ENCODE measurements at regions not wholly inside any gene's neighbourhood (a gene's known extent, or its start where the extent isn't known, plus 50 kb on each side); places are given as distances from the start of the nearest gene placed in this dataset.

DNA sequence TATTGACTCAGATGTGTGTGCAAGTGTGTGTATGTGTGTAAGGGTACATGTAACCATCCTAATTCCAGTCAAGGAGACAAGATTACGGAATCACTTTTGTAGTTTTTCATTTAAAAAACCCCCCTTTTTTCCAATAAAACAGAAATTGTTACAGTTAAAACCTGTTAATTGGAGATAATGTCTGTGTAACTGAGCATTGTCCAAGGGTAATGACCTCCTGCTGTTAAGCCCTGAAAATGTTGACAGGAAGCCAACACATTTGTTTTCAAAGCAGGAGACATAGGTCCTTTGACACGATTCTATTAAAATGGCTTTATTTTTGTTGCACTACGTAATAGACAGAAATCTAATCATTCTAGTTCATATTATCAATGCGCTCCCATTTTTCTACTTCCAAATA is 457.3 kb upstream of the ARRDC3 start:
- DNase-seq (no peak), ATAC-seq (ENCODE audit: low read depth) (no peak)
- no CpG with 5 or more reads among the region's 4 CpGs for WGBS (ENCODE audit: insufficient coverage)
- Histone ChIP-seq H2AFZ (ENCODE audit: insufficient read depth, low read depth, low read length, poor library complexity, severe bottlenecking) (no peak overlapping the region), H3K4me2 (replicated peaks; ENCODE audit: low read depth, low read length, poor library complexity, severe bottlenecking) (no peak overlapping the region), H3K9ac (ENCODE audit: low read length) (no peak overlapping the region), H3K27me3 (replicated peaks in 1 of 4; ENCODE audit: control extremely low read depth in 1 of 4, control insufficient read depth in 3 of 4, insufficient read depth in 4 of 4, low read length in 3 of 4) (no peaks in the 10 kb centered on the region), H3K4me3 (ENCODE audit: control extremely low read depth in 1 of 5, extremely low read depth in 1 of 5, insufficient read depth in 1 of 5, low read depth in 2 of 5, low read length in 4 of 5) (no peak overlapping the region), H3K9me3 (ENCODE audit: control extremely low read depth in 1 of 3, control insufficient read depth in 2 of 3, insufficient read depth in 1 of 3, low read length in 2 of 3) (peaks cover 0 to 3% (median 0%) of the 10 kb centered on the region in 3 donors), H3K36me3 (replicated peaks in 1 of 2; ENCODE audit: control extremely low read depth in 1 of 2, control insufficient read depth in 1 of 2, extremely low read depth in 1 of 2, insufficient read depth in 2 of 2, low read length in 1 of 2) (no peaks in the 10 kb centered on the region), H4K20me1 (ENCODE audit: control insufficient read depth, insufficient read depth, low read length, poor library complexity, severe bottlenecking) (no peaks in the 10 kb centered on the region), H3K4me1 (ENCODE audit: control insufficient read depth in 2 of 2, insufficient read depth in 2 of 2, low read length in 2 of 2) (no peaks in the 10 kb centered on the region), H3K27ac (ENCODE audit: low read length in 2 of 2) (no peak overlapping the region), H3K79me2 (ENCODE audit: control insufficient read depth, insufficient read depth, low read length) (no peaks in the 10 kb centered on the region)
- Mint-ChIP-seq H3K4me1 (no peaks in the 10 kb centered on the region), H3K27ac (no peak overlapping the region), H3K9me3 (ENCODE audit: insufficient read depth) (no peaks in the 10 kb centered on the region), H3K4me3 (no peak overlapping the region), H3K27me3 (no peaks in the 10 kb centered on the region)
- TF ChIP-seq, protein P1, sequence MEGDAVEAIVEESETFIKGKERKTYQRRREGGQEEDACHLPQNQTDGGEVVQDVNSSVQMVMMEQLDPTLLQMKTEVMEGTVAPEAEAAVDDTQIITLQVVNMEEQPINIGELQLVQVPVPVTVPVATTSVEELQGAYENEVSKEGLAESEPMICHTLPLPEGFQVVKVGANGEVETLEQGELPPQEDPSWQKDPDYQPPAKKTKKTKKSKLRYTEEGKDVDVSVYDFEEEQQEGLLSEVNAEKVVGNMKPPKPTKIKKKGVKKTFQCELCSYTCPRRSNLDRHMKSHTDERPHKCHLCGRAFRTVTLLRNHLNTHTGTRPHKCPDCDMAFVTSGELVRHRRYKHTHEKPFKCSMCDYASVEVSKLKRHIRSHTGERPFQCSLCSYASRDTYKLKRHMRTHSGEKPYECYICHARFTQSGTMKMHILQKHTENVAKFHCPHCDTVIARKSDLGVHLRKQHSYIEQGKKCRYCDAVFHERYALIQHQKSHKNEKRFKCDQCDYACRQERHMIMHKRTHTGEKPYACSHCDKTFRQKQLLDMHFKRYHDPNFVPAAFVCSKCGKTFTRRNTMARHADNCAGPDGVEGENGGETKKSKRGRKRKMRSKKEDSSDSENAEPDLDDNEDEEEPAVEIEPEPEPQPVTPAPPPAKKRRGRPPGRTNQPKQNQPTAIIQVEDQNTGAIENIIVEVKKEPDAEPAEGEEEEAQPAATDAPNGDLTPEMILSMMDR (IDR thresholded peaks at IDR 0.05) = no peak
- no peak for TF ChIP-seq EZH2 (IDR thresholded peaks at IDR 0.05; ENCODE audit: borderline replicate concordance, insufficient read depth, low read depth, low read length, poor library complexity, severe bottlenecking)
- ChIA-PET CTCF (no interaction called here), POLR2A (no interaction called here)
- intact Hi-C loops (cut with micrococcal nuclease) = no loop called here

DNA sequence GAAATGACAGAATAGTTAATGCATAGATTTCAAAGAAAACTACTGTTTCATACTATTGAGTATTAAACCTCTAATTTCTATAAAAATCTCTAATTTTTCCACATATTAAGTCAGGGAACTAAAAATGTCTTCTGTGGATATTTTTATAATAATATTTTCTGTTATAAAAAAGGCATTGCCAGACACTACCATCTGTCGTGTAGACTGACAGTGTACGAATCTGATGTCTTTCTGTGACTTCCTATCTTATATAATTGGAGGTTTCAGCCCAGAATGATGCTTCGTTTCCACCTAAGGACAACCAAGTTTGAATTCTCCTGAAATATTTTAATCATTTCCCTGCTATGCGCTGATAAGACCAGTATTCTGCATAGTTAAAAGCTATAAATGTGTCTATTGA is 456.6 kb upstream of the ARRDC3 start:
- no peaks in the 10 kb centered on the region for H3K36me3 ChIP-seq (replicated peaks in 1 of 2; ENCODE audit: control extremely low read depth in 1 of 2, control insufficient read depth in 1 of 2, extremely low read depth in 1 of 2, insufficient read depth in 2 of 2, low read length in 1 of 2)
- Mint-ChIP-seq H3K4me1 (no peaks in the 10 kb centered on the region), H3K27ac (no peak overlapping the region), H3K4me3 (no peak overlapping the region), H3K27me3 (no peaks in the 10 kb centered on the region), H3K9me3 (ENCODE audit: insufficient read depth) (no peaks in the 10 kb centered on the region)
- CTCF ChIA-PET = no interaction called here
- no peak overlapping the region for H3K27ac ChIP-seq (ENCODE audit: low read length in 2 of 2)
- intact Hi-C loops (cut with micrococcal nuclease) = no loop called here
- H3K9me3 ChIP-seq (ENCODE audit: control extremely low read depth in 1 of 3, control insufficient read depth in 2 of 3, insufficient read depth in 1 of 3, low read length in 2 of 3) = peaks cover 0 to 3% (median 0%) of the 10 kb centered on the region in 3 donors
- no peak overlapping the region for H3K4me2 ChIP-seq (replicated peaks; ENCODE audit: low read depth, low read length, poor library complexity, severe bottlenecking)
- H3K4me1 ChIP-seq (ENCODE audit: control insufficient read depth in 2 of 2, insufficient read depth in 2 of 2, low read length in 2 of 2) = no peaks in the 10 kb centered on the region
- no CpG with 5 or more reads among the region's 4 CpGs for WGBS (ENCODE audit: insufficient coverage)
- POLR2A ChIA-PET = no interaction called here
- H4K20me1 ChIP-seq (ENCODE audit: control insufficient read depth, insufficient read depth, low read length, poor library complexity, severe bottlenecking) = no peaks in the 10 kb centered on the region
- TF ChIP-seq, protein P1 (IDR thresholded peaks at IDR 0.05) = no peak
- no peak for TF ChIP-seq EZH2 (IDR thresholded peaks at IDR 0.05; ENCODE audit: borderline replicate concordance, insufficient read depth, low read depth, low read length, poor library complexity, severe bottlenecking)
- H3K9ac ChIP-seq (ENCODE audit: low read length) = no peak overlapping the region
- H3K27me3 ChIP-seq (replicated peaks in 1 of 4; ENCODE audit: control extremely low read depth in 1 of 4, control insufficient read depth in 3 of 4, insufficient read depth in 4 of 4, low read length in 3 of 4) = no peaks in the 10 kb centered on the region
- DNase-seq (no peak), ATAC-seq (ENCODE audit: low read depth) (no peak)
- no peak overlapping the region for H3K4me3 ChIP-seq (ENCODE audit: control extremely low read depth in 1 of 5, extremely low read depth in 1 of 5, insufficient read depth in 1 of 5, low read depth in 2 of 5, low read length in 4 of 5)
- no peaks in the 10 kb centered on the region for H3K79me2 ChIP-seq (ENCODE audit: control insufficient read depth, insufficient read depth, low read length)
- H2AFZ ChIP-seq (ENCODE audit: insufficient read depth, low read depth, low read length, poor library complexity, severe bottlenecking) = no peak overlapping the region

Data from B cell (primary cell).